Lower leg skin (tissue), 4 donors: ENCODE measurements at regions not wholly inside any gene's neighbourhood (a gene's known extent, or its start where the extent isn't known, plus 50 kb on each side); places are given as distances from the start of the nearest gene placed in this dataset.

Source experiments
- DNase-seq, 2 donors: peaks; one replicate each; pipeline ENCODE4 v3.0.0-alpha.2; 2019; ENCODE audit warnings: low spot score in 2 of 2
- H3K4me3 ChIP-seq: fragments of 200-600 bp; sonication (generic); 2 replicates; pipeline ENCODE4 v1.5.1; 2017; ENCODE audit warnings: mild to moderate bottlenecking, low read depth; ENCODE audit not compliant: poor library complexity, severe bottlenecking
- POLR2A ChIP-seq, 2 donors: fragments of 450-650 bp; IDR thresholded peaks; one replicate each; pipeline ENCODE4 v1.6.1; 2016 to 2017; ENCODE audit warnings: antibody characterized with exemption in 2 of 2, mild to moderate bottlenecking in 1 of 2, moderate library complexity in 1 of 2
- WGBS, 2 donors: methylation state at CpG; one replicate each; pipeline ENCODE4 v1.1.5; 2018; 5-methylcytosine and 5-hydroxymethylcytosine counted together
- intact Hi-C: fragments of 100-400 bp; cut with DNase I; formaldehyde crosslinking; loops from one replicate; pipeline ENCODE4 v1.15.0; 2023; ENCODE audit warnings: low total_unique reads
- TF ChIP-seq, protein P1 (sequence below), 3 donors: fragments of 450-650 bp; IDR thresholded peaks; one replicate each; pipeline ENCODE4 v1.5.1; 2016; ENCODE audit warnings: antibody characterized with exemption in 3 of 3, mild to moderate bottlenecking in 3 of 3, moderate library complexity in 2 of 3

DNA sequence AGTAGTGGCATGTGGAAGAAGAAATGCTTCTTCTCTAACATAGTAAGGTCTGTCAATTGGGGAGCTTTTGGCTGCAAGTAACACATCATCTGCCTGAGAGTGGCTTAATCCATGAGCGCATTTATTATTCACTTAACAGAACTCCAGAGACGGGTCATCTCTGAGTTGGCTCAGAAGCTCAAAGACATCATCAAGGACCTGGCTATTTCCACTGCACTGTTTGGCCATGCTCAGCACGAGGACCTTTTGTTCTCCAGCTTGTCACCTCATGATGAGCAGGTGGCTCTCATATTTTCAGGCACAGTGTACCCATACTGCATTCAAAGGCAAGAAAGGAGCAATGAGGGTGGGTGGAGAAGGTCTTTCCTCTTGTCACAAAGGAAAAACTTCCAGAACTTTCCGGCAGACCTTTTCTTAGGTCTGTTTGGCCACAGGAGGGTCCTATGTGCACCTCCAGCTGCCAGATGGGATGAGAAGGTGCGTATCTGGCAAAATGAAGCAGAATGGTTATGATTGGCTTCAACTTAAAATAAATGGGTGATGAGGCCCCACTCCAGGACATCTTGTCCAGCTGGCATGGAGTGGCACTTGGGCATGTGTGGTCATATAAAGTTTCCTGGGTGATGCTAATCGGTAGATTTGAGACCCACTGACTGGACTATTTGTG is 55.6 kb upstream of the SHH start:
- 83 to 89% methylated on average over 6 of the region's 6 CpGs for WGBS, 2 donors
- peak in 1 of 2 donors; percentile 7 for DNase-seq
- H3K4me3 ChIP-seq = no peak overlapping the region
- intact Hi-C loops = no loop called here
- TF ChIP-seq POLR2A (IDR thresholded peaks at IDR 0.05) = no peak
- TF ChIP-seq, protein P1, sequence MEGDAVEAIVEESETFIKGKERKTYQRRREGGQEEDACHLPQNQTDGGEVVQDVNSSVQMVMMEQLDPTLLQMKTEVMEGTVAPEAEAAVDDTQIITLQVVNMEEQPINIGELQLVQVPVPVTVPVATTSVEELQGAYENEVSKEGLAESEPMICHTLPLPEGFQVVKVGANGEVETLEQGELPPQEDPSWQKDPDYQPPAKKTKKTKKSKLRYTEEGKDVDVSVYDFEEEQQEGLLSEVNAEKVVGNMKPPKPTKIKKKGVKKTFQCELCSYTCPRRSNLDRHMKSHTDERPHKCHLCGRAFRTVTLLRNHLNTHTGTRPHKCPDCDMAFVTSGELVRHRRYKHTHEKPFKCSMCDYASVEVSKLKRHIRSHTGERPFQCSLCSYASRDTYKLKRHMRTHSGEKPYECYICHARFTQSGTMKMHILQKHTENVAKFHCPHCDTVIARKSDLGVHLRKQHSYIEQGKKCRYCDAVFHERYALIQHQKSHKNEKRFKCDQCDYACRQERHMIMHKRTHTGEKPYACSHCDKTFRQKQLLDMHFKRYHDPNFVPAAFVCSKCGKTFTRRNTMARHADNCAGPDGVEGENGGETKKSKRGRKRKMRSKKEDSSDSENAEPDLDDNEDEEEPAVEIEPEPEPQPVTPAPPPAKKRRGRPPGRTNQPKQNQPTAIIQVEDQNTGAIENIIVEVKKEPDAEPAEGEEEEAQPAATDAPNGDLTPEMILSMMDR (IDR thresholded peaks at IDR 0.05) = no peak

DNA sequence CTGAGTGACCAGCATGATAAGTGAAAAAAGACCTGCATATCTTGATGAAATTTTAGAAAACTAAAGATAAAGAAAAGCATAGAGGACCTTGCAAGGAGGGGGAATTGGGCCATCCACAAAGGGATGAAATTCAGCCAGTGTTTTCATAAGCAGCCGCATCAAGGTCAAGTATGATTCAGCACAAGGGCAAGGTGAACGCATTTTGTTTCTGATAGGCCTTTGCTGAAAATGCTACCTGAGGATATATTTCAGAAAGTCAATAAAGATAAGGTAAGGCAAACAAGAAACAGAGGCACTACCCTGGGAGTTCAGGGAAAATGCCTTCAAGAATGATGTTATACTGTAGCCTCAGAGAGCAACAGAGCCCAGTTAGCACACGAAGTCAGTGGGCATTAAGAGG is 55.0 kb upstream of the SHH start:
- no peak overlapping the region for H3K4me3 ChIP-seq
- DNase-seq = no peak
- intact Hi-C loops = no loop called here
- 75 to 85% methylated on average over 3 of the region's 3 CpGs for WGBS, 2 donors
- no peak for TF ChIP-seq POLR2A (IDR thresholded peaks at IDR 0.05)
- TF ChIP-seq, protein P1 (IDR thresholded peaks at IDR 0.05) = no peak

DNA sequence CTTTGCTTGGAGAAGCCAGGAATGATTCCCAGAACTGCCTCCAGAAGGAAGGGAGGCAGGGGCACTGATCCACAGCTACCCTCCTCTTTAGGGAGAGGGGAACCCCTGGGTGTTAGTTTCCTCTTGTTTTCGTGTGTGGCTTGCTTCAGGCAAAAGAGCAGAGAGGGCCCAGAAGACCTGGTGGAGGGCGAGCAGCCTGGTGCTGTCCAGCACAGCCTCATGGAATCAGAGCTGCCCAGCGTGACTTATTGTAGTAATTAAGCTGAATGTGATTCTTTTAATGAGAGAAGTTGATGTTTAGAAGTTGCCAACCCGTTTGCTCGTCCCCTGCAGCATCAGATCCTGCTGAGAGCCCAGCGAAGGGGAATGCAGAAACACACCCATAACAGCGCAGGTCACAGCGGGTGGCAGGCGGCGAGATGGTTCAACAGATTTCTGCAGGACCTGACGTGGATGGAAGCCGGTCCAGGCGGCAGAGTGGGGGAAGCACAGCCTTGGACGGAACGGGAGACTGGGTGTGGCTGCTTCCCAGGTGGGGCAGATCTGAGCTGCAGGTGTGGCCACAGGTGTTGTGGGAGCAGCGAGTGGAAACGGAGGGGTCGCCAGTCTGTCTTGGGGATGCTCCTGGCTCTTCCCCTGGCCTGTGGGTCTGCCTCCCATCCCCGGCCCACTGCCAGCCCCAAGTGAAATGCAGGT is 53.7 kb upstream of the SHH start:
- intact Hi-C loops = no loop called here
- 36 to 41% methylated on average over 19 of the region's 19 CpGs for WGBS, 2 donors
- peak in 1 of 2 donors; percentile 71 for DNase-seq
- no peak for TF ChIP-seq POLR2A (IDR thresholded peaks at IDR 0.05)
- TF ChIP-seq, protein P1 (IDR thresholded peaks at IDR 0.05) = no peak
- no peak overlapping the region for H3K4me3 ChIP-seq

DNA sequence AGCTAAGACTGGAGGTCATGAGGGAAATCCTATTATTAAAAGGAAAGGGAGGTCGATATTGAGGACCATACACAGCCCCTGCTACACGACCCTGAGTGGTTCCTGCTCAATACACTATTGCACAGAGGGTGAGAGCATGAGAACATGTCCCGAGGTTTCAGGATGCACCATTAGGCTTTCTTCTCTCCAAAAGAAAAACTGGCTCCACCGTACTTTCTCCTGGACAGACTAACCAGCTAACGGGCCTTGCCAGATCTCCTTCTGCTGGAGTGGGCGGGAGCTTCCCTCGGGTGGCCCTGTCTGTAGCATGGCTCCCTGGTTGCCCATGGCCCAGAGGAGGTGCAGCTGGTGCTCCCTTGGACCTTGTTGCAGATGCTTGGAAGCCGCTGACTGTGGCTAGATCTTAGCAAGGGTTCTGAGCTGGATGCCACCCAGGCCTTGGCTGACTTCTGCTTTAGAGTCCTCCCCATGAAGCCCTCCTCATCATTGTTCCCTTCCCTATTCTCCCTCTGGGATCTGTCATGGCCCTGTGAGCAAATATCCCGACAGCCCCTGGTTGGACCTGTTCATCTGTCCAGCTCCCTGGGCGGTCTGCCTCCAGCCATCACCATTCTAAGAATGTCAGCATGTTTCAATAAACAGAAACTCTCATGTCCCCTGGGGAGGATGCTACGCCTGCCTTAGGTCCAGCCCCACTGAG is 52.9 kb upstream of the SHH start:
- WGBS, 2 donors = 73 to 78% methylated on average over 11 of the region's 11 CpGs
- TF ChIP-seq, protein P1 (IDR thresholded peaks at IDR 0.05) = no peak
- TF ChIP-seq POLR2A (IDR thresholded peaks at IDR 0.05) = no peak
- no peak overlapping the region for H3K4me3 ChIP-seq
- peak in 1 of 2 donors; percentile 80 for DNase-seq
- intact Hi-C loops = no loop called here

DNA sequence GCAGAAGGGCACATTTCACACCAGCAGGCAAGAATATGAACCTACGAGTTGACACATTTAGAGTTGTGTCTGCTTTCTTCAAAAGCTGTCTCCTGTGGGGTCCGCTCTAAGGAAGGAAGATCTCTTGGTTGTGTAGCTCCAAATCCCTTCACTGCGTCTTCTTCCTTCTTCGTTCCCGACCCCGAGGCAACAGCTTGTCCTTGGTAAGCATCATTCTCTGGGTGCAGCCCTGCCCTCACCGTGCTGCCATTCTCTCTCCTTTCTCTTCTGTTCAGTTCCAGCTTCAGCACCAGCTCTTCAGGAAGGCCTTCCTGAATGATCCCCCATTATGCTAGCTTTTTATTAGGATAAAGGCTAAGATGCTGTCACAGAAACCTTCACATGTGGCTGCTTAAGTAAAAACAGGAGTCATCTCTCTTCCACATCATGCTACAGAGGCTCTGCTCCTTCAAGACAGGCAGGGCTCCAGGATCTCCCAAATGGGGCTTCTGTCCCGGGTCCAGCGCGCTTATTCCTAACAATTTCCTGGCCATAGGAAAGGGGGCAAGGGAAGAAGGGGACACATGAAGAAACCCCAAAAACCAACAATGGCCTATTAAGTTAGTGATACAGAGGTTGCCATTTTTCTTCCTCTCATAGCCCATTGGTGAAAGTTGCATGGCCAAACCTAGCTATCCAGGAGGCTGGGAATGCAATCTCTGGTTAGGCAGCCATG is 52.2 kb upstream of the SHH start:
- 75 to 83% methylated on average over 10 of the region's 10 CpGs for WGBS, 2 donors
- DNase-seq = peak in 1 of 2 donors; percentile 64
- TF ChIP-seq, protein P1 (IDR thresholded peaks at IDR 0.05) = no peak
- no peak for TF ChIP-seq POLR2A (IDR thresholded peaks at IDR 0.05)
- intact Hi-C loops = no loop called here
- H3K4me3 ChIP-seq = no peak overlapping the region
